ENCODE measurements at regions not wholly inside any gene's neighbourhood (a gene's known extent, or its start where the extent isn't known, plus 50 kb on each side); places are given as distances from the start of the nearest gene placed in this dataset.

GRCh38 chr12:58544281-58544680 is 376.0 kb downstream of the LRIG3 start:
- CTCF ChIA-PET = no interaction called here
- Histone ChIP-seq H3K4me2 (no peak overlapping the region), H3K9me2 (no peaks in the 10 kb centered on the region), H3K27ac (ENCODE audit: low read depth in 2 of 2, low read length in 1 of 2) (no peak overlapping the region), H3K27me3 (ENCODE audit: insufficient read depth) (no peaks in the 10 kb centered on the region; the same call in 1 of the 2 replicates), H3K4me3 (ENCODE audit: low read depth in 2 of 2, low read length in 1 of 2) (no peak overlapping the region), H3K9me3 (no peaks in the 10 kb centered on the region), H4K20me1 (ENCODE audit: insufficient read depth) (no peaks in the 10 kb centered on the region), H3K79me2 (ENCODE audit: insufficient read depth) (no peaks in the 10 kb centered on the region), H3K36me3 (replicated peaks in 1 of 2; ENCODE audit: control insufficient read depth in 1 of 2, insufficient read depth in 2 of 2, low read length in 1 of 2) (no peaks in the 10 kb centered on the region), H3K4me1 (ENCODE audit: control insufficient read depth in 1 of 2, insufficient read depth in 2 of 2, low read depth in 1 of 2, low read length in 1 of 2) (no peaks in the 10 kb centered on the region), H2AFZ (ENCODE audit: low read depth) (no peak overlapping the region), H3F3A (replicated peaks; ENCODE audit: insufficient read depth) (no peaks in the 10 kb centered on the region), H3K9ac (no peak overlapping the region)
- DNase-seq = no peak
- TF ChIP-seq FOXJ3 (CRISPR knock-in tag; IDR thresholded peaks at IDR 0.05) (no peak), SMC3 (IDR thresholded peaks at IDR 0.05; ENCODE audit: low read depth, low read length) (no peak)
- 16% methylated on average over 1 of the region's 1 CpG for WGBS (ENCODE audit: low lambda C conversion rate)
- POLR2A ChIA-PET = no interaction called here

GRCh38 chr12:58547217-58547616 is 373.1 kb downstream of the LRIG3 start:
- Histone ChIP-seq H3K36me3 (replicated peaks in 1 of 2; ENCODE audit: control insufficient read depth in 1 of 2, insufficient read depth in 2 of 2, low read length in 1 of 2) (no peaks in the 10 kb centered on the region), H3K9ac (no peak overlapping the region), H3K4me2 (no peak overlapping the region), H3K9me2 (no peaks in the 10 kb centered on the region), H3K4me1 (ENCODE audit: control insufficient read depth in 1 of 2, insufficient read depth in 2 of 2, low read depth in 1 of 2, low read length in 1 of 2) (no peaks in the 10 kb centered on the region), H3K4me3 (ENCODE audit: low read depth in 2 of 2, low read length in 1 of 2) (no peak overlapping the region), H4K20me1 (ENCODE audit: insufficient read depth) (no peaks in the 10 kb centered on the region), H3K27ac (ENCODE audit: low read depth in 2 of 2, low read length in 1 of 2) (no peak overlapping the region), H3K9me3 (no peaks in the 10 kb centered on the region), H3K27me3 (ENCODE audit: insufficient read depth) (no peaks in the 10 kb centered on the region; the same call in 1 of the 2 replicates), H2AFZ (ENCODE audit: low read depth) (no peak overlapping the region), H3F3A (replicated peaks; ENCODE audit: insufficient read depth) (no peaks in the 10 kb centered on the region), H3K79me2 (ENCODE audit: insufficient read depth) (no peaks in the 10 kb centered on the region)
- no peak for DNase-seq
- POLR2A ChIA-PET = no interaction called here
- TF ChIP-seq TCF12 (IDR thresholded peaks at IDR 0.05) (no peak), NRF1 (IDR thresholded peaks at IDR 0.05; ENCODE audit: low read depth, low read length) (no peak), TEAD4 (IDR thresholded peaks at IDR 0.05; ENCODE audit: borderline replicate concordance, insufficient read depth) (no peak), FOXM1 (IDR thresholded peaks at IDR 0.05; ENCODE audit: low read depth) (no peak), CHD2 (IDR thresholded peaks at IDR 0.05; ENCODE audit: low read length, partially characterized antibody) (no peak), CTCF (IDR thresholded peaks at IDR 0.05) (no peak), MXI1 (IDR thresholded peaks at IDR 0.05; ENCODE audit: low read depth, low read length) (no peak), ZBTB33 (IDR thresholded peaks at IDR 0.05; ENCODE audit: borderline replicate concordance, low read depth) (no peak), IRF3 (IDR thresholded peaks at IDR 0.05; ENCODE audit: low read depth, low read length) (no peak), PBX3 (IDR thresholded peaks at IDR 0.05) (no peak), EP300 (IDR thresholded peaks at IDR 0.05; ENCODE audit: borderline replicate concordance in 1 of 2, low read depth in 1 of 2, low read length in 1 of 2) (no peak), MEF2A (IDR thresholded peaks at IDR 0.05; ENCODE audit: borderline replicate concordance, low read depth) (no peak)
- CTCF ChIA-PET = interaction anchor here (1.5 kb wide), 1 partner anchor 603 kb away, joined by 9 read pairs; no protein-coding TSS in a partner anchor
